Esophagus (tissue), 2 donors: ENCODE measurements at regions not wholly inside any gene's neighbourhood (a gene's known extent, or its start where the extent isn't known, plus 50 kb on each side); places are given as distances from the start of the nearest gene placed in this dataset.

Experiments used
- H3K27ac ChIP-seq, 2 donors: one replicate each; pipeline ENCODE4 v1.5.1; 2013; ENCODE audit warnings: low read depth in 2 of 2, mild to moderate bottlenecking in 2 of 2, inconsistent platforms in 1 of 2, low read length in 1 of 2, moderate library complexity in 1 of 2
- H3K27me3 ChIP-seq, 2 donors: one replicate each; pipeline ENCODE4 v1.6.1; 2013; ENCODE audit warnings: low read length in 2 of 2, control low read depth in 1 of 2, mild to moderate bottlenecking in 1 of 2; ENCODE audit not compliant: insufficient read depth in 2 of 2, control insufficient read depth in 1 of 2
- H3K36me3 ChIP-seq, 2 donors: one replicate each; pipeline ENCODE4 v1.6.1; 2013; ENCODE audit warnings: low read length in 1 of 2; ENCODE audit not compliant: control insufficient read depth in 2 of 2, insufficient read depth in 2 of 2
- H3K4me1 ChIP-seq, 2 donors: one replicate each; pipeline ENCODE4 v1.6.1; 2013; ENCODE audit warnings: low read length in 1 of 2; ENCODE audit not compliant: control insufficient read depth in 2 of 2, insufficient read depth in 2 of 2
- H3K4me3 ChIP-seq, 2 donors: one replicate each; pipeline ENCODE4 v1.5.1; 2013; ENCODE audit warnings: low read length in 2 of 2, mild to moderate bottlenecking in 2 of 2, low read depth in 1 of 2, moderate library complexity in 1 of 2
- H3K9me3 ChIP-seq, 2 donors: one replicate each; pipeline ENCODE4 v1.6.1; 2013; ENCODE audit warnings: mild to moderate bottlenecking in 2 of 2, low read depth in 1 of 2, low read length in 1 of 2, moderate library complexity in 1 of 2; ENCODE audit not compliant: control insufficient read depth in 2 of 2, insufficient read depth in 1 of 2
- WGBS, 2 donors: extraction: QIAGEN DNeasy Blood & Tissue Kit; methylation state at CpG; one replicate each; pipeline ENCODE4 v1.1.7; 2013; 5-methylcytosine and 5-hydroxymethylcytosine counted together
- donor health status: healthy with polysubstance abuse.
- donor health status: Bipolar disorder and iron deficiency.

DNA sequence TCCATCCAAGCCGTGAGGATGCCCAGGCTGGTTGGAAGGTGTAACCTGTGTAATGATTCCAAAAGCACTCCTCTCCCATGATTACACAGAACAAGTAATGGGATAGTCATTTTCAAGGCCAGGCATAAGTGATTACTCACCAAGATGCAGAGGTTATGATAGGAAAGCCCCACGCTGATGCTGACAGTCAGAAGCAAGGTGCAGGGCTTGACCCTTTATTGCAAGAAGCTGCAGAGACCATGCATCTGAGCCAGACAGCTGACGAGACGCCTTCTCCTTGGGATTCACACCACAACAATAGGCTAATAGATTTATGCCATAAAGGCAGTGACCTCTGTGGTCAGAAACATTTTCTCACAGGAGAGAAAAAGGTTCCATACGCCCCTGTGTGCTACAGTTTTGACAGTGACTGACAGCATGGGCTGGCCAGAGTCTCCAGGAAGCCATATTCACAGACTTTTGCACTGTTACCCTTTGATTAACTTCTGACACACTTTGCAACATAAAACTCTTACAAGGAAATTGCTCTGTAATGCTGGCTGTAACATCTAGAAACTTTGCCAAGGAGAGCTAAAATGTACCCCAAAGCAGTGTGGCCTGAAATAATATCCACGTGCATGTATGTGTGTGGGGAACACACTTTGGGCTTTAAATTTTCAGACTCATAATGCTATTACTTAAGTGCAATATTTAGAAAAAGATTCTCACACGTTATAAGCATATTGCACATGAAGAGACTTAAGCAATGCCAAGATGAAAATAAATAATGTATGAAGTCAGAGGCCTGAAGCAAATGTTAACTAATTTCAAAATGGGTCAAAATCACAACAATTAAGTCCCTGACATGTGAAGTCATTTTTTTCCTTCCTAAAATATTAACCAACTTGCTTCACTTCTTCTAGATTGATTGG is 1079.0 kb upstream of the TENM4 start:
- no peaks in the 10 kb centered on the region for H3K27me3 ChIP-seq
- WGBS, 2 donors = 60 to 62% methylated on average over 7 of the region's 7 CpGs

DNA sequence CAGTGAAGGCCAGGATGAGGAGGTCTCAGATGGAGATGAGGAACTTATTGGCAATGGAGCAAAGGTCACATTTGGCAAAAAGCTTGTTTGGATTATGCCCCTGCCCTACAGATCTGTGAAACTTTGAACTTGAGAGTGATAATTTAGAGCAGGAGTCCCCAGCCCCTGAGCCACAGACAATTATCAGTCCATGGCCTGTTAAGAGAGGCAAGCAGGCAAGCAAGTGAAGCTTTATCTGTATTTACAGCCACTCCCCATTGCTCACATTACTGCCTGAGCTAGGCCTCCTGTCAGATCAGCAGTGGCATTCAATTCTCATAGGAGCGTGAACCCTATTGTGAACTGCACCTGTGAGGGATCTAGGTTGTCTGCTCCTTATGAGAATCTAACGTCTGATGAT is 1076.9 kb upstream of the TENM4 start:
- Histone ChIP-seq H3K4me3 (no peak overlapping the region), H3K9me3 (peaks cover 0 to 2% of the 10 kb centered on the region in 2 donors), H3K27me3 (no peaks in the 10 kb centered on the region), H3K27ac (no peak overlapping the region), H3K4me1 (no peaks in the 10 kb centered on the region), H3K36me3 (no peaks in the 10 kb centered on the region)
- 78 to 79% methylated on average over 2 of the region's 2 CpGs for WGBS, 2 donors

More for the DNA sequence above, 1079.0 kb upstream of the TENM4 start:
- Histone ChIP-seq H3K4me1 (no peaks in the 10 kb centered on the region), H3K27ac (no peak overlapping the region), H3K4me3 (no peak overlapping the region), H3K9me3 (peaks cover 0 to 2% of the 10 kb centered on the region in 2 donors), H3K36me3 (no peaks in the 10 kb centered on the region)

DNA sequence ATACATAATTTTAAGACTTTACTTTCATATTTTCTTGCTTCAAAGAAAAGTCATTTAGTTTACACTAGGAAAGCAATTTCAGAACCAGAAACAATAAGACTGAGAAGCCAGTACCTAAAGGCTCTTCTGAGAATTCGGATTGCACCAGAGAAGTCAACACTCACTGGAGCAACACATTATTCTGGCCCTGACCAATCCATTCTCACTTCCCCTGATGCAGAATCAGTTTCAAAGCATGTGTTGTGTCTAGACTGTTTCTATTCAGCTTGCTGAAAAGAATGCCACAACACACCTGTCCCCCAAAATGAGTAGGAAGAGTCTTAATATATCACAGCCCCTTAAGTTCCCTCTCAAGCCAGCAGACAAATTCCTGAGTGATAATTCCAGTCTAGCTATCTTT is 1074.3 kb upstream of the TENM4 start:
- H3K4me3 ChIP-seq = no peak overlapping the region
- WGBS, 2 donors = 81% methylated on average over 1 of the region's 1 CpG
- peaks cover 0 to 2% of the 10 kb centered on the region in 2 donors for H3K9me3 ChIP-seq
- no peak overlapping the region for H3K27ac ChIP-seq
- no peaks in the 10 kb centered on the region for H3K36me3 ChIP-seq
- no peaks in the 10 kb centered on the region for H3K4me1 ChIP-seq
- H3K27me3 ChIP-seq = no peaks in the 10 kb centered on the region

DNA sequence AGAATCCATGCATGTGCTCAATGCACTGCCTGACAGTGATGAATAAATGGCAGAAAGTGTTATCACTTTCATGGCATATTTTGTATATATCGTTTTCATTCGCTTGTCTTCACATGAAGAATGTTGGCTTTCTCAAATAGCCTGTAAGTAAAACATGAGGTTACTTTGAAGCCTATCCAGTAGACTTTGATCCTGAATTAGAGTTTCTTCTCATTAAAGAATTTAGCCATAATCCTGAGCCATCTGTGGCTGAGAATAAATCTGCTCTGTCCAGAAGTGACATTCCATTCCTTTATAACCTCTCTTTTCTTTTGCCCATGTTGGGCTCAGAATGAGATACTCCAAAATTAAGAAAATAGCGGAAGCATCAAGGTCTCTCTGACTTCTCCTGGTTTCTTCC is 1071.7 kb upstream of the TENM4 start:
- H3K4me1 ChIP-seq = no peaks in the 10 kb centered on the region
- no peak overlapping the region for H3K27ac ChIP-seq
- no peak overlapping the region for H3K4me3 ChIP-seq
- H3K9me3 ChIP-seq = no peaks in the 10 kb centered on the region
- no peaks in the 10 kb centered on the region for H3K36me3 ChIP-seq
- WGBS, 2 donors = 37 to 50% methylated on average over 3 of the region's 3 CpGs
- no peaks in the 10 kb centered on the region for H3K27me3 ChIP-seq

GRCh38 chr11:80505771-80506170 is 1064.9 kb upstream of the TENM4 start:
- Histone ChIP-seq H3K4me3 (no peak overlapping the region), H3K4me1 (no peaks in the 10 kb centered on the region), H3K27ac (no peak overlapping the region), H3K27me3 (no peaks in the 10 kb centered on the region), H3K9me3 (no peaks in the 10 kb centered on the region), H3K36me3 (no peaks in the 10 kb centered on the region)
- 77 to 79% methylated on average over 8 of the region's 8 CpGs for WGBS, 2 donors

DNA sequence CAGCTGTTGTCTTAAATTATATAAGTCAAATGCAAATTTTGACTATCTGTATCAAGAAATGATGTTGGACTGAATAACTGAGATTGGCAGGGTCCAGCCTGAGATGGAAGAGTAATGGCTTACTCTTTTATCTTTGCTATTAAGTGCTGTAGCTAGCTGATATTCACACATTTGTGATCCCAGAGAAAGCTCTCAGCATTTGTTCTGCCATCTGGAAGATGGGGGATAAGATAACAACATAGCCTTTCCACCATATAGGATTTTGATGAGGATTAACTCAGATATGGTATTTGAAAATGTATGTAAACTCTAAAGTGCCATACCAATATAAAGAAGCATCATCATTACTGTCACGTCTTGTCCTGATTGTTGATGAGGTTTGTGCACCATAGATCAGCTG is 1063.2 kb upstream of the TENM4 start:
- H3K4me1 ChIP-seq = no peaks in the 10 kb centered on the region
- whole genome bisulfite sequencing, 2 donors = 56 to 69% methylated on average over 1 of the region's 1 CpG
- no peaks in the 10 kb centered on the region for H3K9me3 ChIP-seq
- H3K4me3 ChIP-seq = no peak overlapping the region
- no peak overlapping the region for H3K27ac ChIP-seq
- no peaks in the 10 kb centered on the region for H3K36me3 ChIP-seq
- H3K27me3 ChIP-seq = no peaks in the 10 kb centered on the region

DNA sequence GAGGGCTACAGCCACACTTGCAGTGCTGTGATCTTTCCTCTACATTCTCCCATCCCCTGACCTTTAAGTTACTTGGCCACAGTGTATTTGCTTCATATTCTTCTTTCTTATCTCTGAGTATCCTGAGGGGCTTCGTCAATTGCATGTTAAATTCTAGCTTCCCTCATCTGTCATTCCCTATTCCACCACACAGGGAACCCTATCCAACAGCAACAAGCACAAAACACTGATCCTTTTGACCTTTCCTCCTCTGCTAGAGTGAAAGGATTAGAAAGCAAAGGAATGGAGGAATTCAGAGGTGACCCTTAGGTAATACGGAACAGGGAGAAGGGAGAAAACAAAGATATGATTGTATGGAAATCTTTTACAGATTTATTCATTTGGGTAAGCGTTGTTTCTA is 1061.7 kb upstream of the TENM4 start:
- Histone ChIP-seq H3K4me3 (no peak overlapping the region), H3K4me1 (no peaks in the 10 kb centered on the region), H3K27me3 (no peaks in the 10 kb centered on the region), H3K36me3 (no peaks in the 10 kb centered on the region), H3K27ac (no peak overlapping the region), H3K9me3 (no peaks in the 10 kb centered on the region)
- WGBS, 2 donors = 70 to 75% methylated on average over 3 of the region's 3 CpGs

DNA sequence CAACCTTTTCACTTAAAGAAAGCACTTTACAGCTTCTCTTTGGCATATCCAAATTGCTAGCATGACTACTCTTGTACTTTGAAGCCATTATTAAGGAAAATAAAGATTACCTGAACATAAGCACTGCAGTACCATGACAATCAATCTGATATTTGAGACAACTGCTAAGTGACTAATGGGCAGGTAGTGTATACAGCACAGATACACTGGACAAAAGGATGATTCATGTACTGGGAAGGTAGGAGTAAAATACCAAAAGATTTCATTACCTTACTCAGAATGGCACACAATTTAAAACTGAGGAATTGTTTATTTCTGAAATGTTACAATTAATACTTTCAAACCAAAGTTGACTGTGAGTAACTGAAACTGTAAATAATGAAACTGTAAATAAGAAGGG is 1054.3 kb upstream of the TENM4 start:
- Histone ChIP-seq H3K4me3 (no peak overlapping the region), H3K9me3 (no peaks in the 10 kb centered on the region), H3K36me3 (no peaks in the 10 kb centered on the region), H3K27ac (no peak overlapping the region), H3K4me1 (no peaks in the 10 kb centered on the region), H3K27me3 (no peaks in the 10 kb centered on the region)

DNA sequence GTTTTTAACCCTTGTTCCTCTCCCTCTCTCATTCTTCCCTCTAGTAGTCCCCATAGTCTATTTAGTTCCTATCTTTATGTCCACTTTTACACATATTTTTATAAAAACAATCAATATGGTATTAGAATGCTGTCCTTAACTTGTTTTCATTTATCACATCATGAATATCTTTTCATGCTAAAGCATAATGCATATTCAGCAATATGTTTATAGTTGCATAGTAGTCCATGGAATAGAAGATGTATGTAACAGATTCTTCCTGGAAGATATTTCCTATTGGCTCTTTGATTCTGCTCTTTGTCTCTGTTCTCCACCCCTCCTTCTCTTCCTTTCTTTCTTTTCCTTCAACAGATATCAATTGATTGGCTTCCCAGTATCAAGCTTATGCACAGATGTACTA is 1047.1 kb upstream of the TENM4 start:
- no peak overlapping the region for H3K4me3 ChIP-seq
- H3K4me1 ChIP-seq = no peaks in the 10 kb centered on the region
- H3K36me3 ChIP-seq = no peaks in the 10 kb centered on the region
- no peaks in the 10 kb centered on the region for H3K27me3 ChIP-seq
- no peak overlapping the region for H3K27ac ChIP-seq
- no peaks in the 10 kb centered on the region for H3K9me3 ChIP-seq

GRCh38 chr11:80486678-80487077 is 1045.8 kb upstream of the TENM4 start:
- 87 to 93% methylated on average over 4 of the region's 4 CpGs for WGBS, 2 donors
- H3K4me1 ChIP-seq = no peaks in the 10 kb centered on the region
- no peaks in the 10 kb centered on the region for H3K27me3 ChIP-seq
- no peaks in the 10 kb centered on the region for H3K9me3 ChIP-seq
- no peak overlapping the region for H3K4me3 ChIP-seq
- H3K36me3 ChIP-seq = no peaks in the 10 kb centered on the region
- H3K27ac ChIP-seq = no peak overlapping the region
